ENCODE measurements at regions not wholly inside any gene's neighbourhood (a gene's known extent, or its start where the extent isn't known, plus 50 kb on each side); places are given as distances from the start of the nearest gene placed in this dataset.

DNA sequence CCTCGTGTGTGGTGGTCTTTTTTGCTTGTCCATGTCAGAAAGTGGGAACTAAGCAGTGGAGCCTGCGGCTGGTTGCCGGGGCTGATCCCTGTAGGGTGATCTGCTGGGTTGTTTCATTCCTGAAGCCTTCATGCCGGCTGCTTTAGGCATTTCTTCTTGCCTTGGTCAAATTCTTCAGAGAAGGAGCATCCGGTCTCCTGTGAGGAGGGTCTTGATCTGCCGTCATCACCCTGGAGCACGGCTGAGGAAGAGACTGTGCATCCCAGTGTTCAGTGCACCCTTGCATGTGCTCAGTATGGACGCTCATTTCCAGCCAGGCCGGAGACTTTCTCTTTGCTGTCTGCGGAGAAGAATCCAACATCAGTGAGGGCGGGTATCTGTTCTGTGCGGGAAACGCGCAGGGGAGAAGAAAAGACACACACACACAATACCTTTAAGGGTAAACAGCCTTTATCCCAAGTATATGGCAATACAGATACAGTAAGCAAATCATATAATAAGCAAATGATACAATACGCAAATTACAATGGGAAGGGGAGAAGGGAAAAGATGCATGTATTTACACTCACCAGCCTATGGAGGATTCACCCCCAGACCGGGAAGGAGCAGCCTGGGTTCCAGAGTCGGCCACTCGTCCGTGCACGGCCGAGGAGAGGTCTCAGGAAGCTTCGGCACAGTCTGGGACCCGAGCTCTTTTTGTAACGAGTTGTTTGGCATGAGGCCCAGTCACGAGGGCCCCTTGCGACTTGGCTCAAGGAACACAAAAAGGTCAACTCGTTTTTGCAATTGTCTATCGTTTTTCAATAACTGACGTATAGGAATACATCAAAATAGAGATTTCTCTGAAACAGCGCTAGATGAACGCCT lies 1366.8 kb upstream of the TMEM132C start:
- Histone ChIP-seq H3K4me3 (ENCODE audit: severe bottlenecking) (no peak overlapping the region), H3K27me3 (ENCODE audit: insufficient read depth, poor library complexity, severe bottlenecking) (no peaks in the 10 kb centered on the region), H3K9me3 (ENCODE audit: severe bottlenecking) (no peaks in the 10 kb centered on the region), H3K36me3 (ENCODE audit: low read depth) (no peaks in the 10 kb centered on the region), H3K4me1 (ENCODE audit: insufficient read depth, poor library complexity, severe bottlenecking) (peaks cover 12% of the 10 kb centered on the region), H3K27ac (ENCODE audit: poor library complexity, severe bottlenecking) (no peak overlapping the region)
- no peak for DNase-seq (ENCODE audit: low spot score)
- no peak for ATAC-seq (ENCODE audit: low read depth)
- no peak for TF ChIP-seq CTCF (IDR thresholded peaks at IDR 0.05; ENCODE audit: poor library complexity, severe bottlenecking)

DNA sequence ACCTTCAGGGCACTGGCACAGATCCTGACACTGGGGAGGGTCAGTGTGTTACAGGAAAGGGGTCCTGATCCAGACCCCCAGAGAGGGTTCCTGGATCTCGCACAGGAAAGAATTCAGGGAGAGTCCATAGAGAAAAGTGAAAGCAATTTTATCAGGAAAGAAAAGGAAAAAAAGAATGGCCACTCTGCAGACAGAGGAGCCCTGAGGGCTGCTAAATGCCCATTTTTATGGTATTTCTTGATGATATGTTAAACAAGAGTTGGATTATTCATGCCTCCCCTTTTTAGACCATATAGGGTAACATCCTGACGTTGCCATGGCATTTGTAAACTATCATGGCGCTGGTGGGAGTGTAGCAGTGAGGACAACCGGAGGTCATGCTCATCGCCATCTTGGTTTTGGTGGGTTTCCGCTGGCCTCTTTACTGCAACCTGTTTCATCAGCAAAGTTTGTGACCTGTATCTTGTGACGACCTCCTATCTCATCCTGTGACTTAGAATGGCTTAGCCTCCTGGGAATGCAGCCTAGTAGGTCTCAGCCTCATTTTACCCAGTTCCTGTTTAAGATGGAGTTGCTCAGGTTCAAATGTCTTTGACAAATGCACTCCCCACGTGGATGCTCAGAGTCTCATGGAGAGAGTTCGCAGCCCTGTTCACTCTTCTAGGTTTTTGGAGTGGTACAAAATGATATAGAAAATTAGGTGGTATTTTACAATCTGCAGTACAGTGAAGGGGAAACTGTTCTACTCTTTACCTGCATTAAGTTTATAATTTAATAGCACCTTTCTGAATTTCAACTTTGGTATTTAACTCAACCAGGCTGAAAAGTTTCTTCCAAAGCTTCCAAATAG lies 1363.7 kb upstream of the TMEM132C start:
- DNase-seq (ENCODE audit: low spot score): no peak
- TF ChIP-seq CTCF (IDR thresholded peaks at IDR 0.05; ENCODE audit: poor library complexity, severe bottlenecking): no peak
- H3K9me3 ChIP-seq (ENCODE audit: severe bottlenecking): no peaks in the 10 kb centered on the region

GRCh38 chr12:126905752-126906151 lies 1361.2 kb upstream of the TMEM132C start:
- no peak overlapping the region for H3K27ac ChIP-seq (ENCODE audit: poor library complexity, severe bottlenecking)
- ATAC-seq (ENCODE audit: low read depth) (no peak), DNase-seq (ENCODE audit: low spot score) (no peak)
- H3K9me3 ChIP-seq (ENCODE audit: severe bottlenecking): no peaks in the 10 kb centered on the region
- no peaks in the 10 kb centered on the region for H3K27me3 ChIP-seq (ENCODE audit: insufficient read depth, poor library complexity, severe bottlenecking)
- H3K4me3 ChIP-seq (ENCODE audit: severe bottlenecking): no peak overlapping the region
- H3K36me3 ChIP-seq (ENCODE audit: low read depth): no peaks in the 10 kb centered on the region
- H3K4me1 ChIP-seq (ENCODE audit: insufficient read depth, poor library complexity, severe bottlenecking): no peaks in the 10 kb centered on the region
- TF ChIP-seq CTCF (IDR thresholded peaks at IDR 0.05; ENCODE audit: poor library complexity, severe bottlenecking): no peak

More for the DNA sequence above, 1363.7 kb upstream of the TMEM132C start:
- H3K4me1 ChIP-seq (ENCODE audit: insufficient read depth, poor library complexity, severe bottlenecking): no peaks in the 10 kb centered on the region
- H3K36me3 ChIP-seq (ENCODE audit: low read depth): no peaks in the 10 kb centered on the region
- no peak overlapping the region for H3K27ac ChIP-seq (ENCODE audit: poor library complexity, severe bottlenecking)
- H3K4me3 ChIP-seq (ENCODE audit: severe bottlenecking): no peak overlapping the region
- no peaks in the 10 kb centered on the region for H3K27me3 ChIP-seq (ENCODE audit: insufficient read depth, poor library complexity, severe bottlenecking)
- ATAC-seq (ENCODE audit: low read depth): no peak

GRCh38 chr12:126907900-126908764 lies 1358.8 kb upstream of the TMEM132C start:
- H3K4me1 ChIP-seq (ENCODE audit: insufficient read depth, poor library complexity, severe bottlenecking): no peaks in the 10 kb centered on the region
- no peaks in the 10 kb centered on the region for H3K27me3 ChIP-seq (ENCODE audit: insufficient read depth, poor library complexity, severe bottlenecking)
- no peaks in the 10 kb centered on the region for H3K36me3 ChIP-seq (ENCODE audit: low read depth)
- no peak overlapping the region for H3K27ac ChIP-seq (ENCODE audit: poor library complexity, severe bottlenecking)
- TF ChIP-seq CTCF (IDR thresholded peaks at IDR 0.05; ENCODE audit: poor library complexity, severe bottlenecking): no peak
- H3K4me3 ChIP-seq (ENCODE audit: severe bottlenecking): no peak overlapping the region
- no peak for ATAC-seq (ENCODE audit: low read depth)
- DNase-seq (ENCODE audit: low spot score): no peak
- H3K9me3 ChIP-seq (ENCODE audit: severe bottlenecking): no peaks in the 10 kb centered on the region
